ENCODE measurements at regions not wholly inside any gene's neighbourhood (a gene's known extent, or its start where the extent isn't known, plus 50 kb on each side); places are given as distances from the start of the nearest gene placed in this dataset.

DNA sequence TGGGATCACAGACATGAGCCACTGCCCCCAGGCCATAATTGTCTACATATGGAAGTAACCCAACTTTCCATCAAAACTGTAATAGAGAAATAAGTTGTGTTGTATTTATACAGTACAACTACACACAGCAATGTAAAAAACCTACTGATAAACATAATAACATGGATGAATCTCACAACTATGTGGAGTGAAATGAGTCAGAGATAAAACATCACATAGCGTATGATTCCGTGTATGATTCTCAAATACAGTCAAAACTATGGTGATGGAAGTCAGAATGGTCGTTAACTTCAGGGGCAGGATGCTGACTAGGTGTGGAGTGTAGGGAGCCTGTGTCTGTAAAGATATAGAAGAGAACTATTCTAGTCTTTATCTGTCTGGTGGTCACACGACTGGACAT, 332.7 kb upstream of the SLCO3A1 start:
- intact Hi-C loops (cut with micrococcal nuclease), result loop anchor here (5.0 kb wide), 1 partner anchor 219 kb away; no protein-coding TSS in a partner anchor
- CTCF ChIA-PET, result no interaction called here
- ATAC-seq, result no peak

DNA sequence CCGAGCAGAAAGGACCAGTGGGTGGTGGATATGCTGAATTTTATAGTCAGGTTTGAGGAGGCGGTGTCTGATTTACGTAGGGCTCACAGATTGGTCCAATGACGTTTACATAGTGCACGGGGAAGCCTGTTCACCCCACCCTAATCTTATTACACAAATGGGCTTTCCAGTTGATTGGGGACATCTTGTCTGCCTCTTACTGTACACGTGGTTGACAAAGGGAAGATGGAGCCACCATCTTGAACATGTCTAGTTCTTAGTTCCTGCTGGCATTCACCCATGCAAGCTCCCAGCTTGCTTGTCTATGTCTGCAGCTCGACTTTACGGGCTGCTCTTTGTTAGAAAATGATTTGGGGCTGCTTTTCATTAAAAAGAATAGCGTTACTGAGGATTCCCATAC, 332.0 kb upstream of the SLCO3A1 start:
- BruUV-seq (replicated peaks), result no TSS peak
- Histone ChIP-seq H4K20me1 (ENCODE audit: low read length) (no peaks in the 10 kb centered on the region), H3K36me3 (ENCODE audit: low read depth, low read length) (no peaks in the 10 kb centered on the region), H3K4me1 (ENCODE audit: insufficient read depth, low read length) (peaks cover 5% of the 10 kb centered on the region; the same call in 1 of the 2 replicates), H3K9ac (ENCODE audit: low read length) (no peak overlapping the region), H3K27me3 (ENCODE audit: low read length) (no peaks in the 10 kb centered on the region), H3K9me3 (ENCODE audit: low read length) (no peaks in the 10 kb centered on the region), H3F3A (ENCODE audit: low read length, unreplicated experiment) (no peaks in the 10 kb centered on the region), H2AFZ (ENCODE audit: low read length) (0 out of 2 replicates have a peak overlapping the region, but pooled peaks have one; percentile 9), H3K4me3 (ENCODE audit: low read length) (no peak overlapping the region), H3K27ac (ENCODE audit: low read length) (peak overlapping the region; percentile 41; the same call in 1 of the 2 replicates), H3K4me2 (ENCODE audit: low read length) (no peak overlapping the region), H3K9me2 (replicated peaks; ENCODE audit: low read length) (no peaks in the 10 kb centered on the region), H3K79me2 (ENCODE audit: low read length) (no peaks in the 10 kb centered on the region)
- ATAC-seq (no peak), DNase-seq (no peak)
- TF ChIP-seq EZH2 (IDR thresholded peaks at IDR 0.05; ENCODE audit: low read length, unreplicated experiment) (no peak), EZH2phosphoT487 (IDR thresholded peaks at IDR 0.05; ENCODE audit: borderline replicate concordance, low read length) (no peak)
- TF ChIP-seq, protein P1, sequence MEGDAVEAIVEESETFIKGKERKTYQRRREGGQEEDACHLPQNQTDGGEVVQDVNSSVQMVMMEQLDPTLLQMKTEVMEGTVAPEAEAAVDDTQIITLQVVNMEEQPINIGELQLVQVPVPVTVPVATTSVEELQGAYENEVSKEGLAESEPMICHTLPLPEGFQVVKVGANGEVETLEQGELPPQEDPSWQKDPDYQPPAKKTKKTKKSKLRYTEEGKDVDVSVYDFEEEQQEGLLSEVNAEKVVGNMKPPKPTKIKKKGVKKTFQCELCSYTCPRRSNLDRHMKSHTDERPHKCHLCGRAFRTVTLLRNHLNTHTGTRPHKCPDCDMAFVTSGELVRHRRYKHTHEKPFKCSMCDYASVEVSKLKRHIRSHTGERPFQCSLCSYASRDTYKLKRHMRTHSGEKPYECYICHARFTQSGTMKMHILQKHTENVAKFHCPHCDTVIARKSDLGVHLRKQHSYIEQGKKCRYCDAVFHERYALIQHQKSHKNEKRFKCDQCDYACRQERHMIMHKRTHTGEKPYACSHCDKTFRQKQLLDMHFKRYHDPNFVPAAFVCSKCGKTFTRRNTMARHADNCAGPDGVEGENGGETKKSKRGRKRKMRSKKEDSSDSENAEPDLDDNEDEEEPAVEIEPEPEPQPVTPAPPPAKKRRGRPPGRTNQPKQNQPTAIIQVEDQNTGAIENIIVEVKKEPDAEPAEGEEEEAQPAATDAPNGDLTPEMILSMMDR (conservative IDR thresholded peaks at IDR 0.05; ENCODE audit: low read depth, low read length), result no peak
- CTCF ChIA-PET, result no interaction called here
- intact Hi-C loops (cut with micrococcal nuclease), result loop anchor here (5.0 kb wide), 1 partner anchor 219 kb away; no protein-coding TSS in a partner anchor
- POLR2A ChIA-PET (ENCODE audit: unreplicated experiment), result no interaction called here

More for the DNA sequence above, 332.7 kb upstream of the SLCO3A1 start:
- Histone ChIP-seq H3K9me2 (replicated peaks; ENCODE audit: low read length) (no peaks in the 10 kb centered on the region), H3F3A (ENCODE audit: low read length, unreplicated experiment) (no peaks in the 10 kb centered on the region), H3K4me2 (ENCODE audit: low read length) (no peak overlapping the region), H3K79me2 (ENCODE audit: low read length) (no peaks in the 10 kb centered on the region), H3K27ac (ENCODE audit: low read length) (no peak overlapping the region), H4K20me1 (ENCODE audit: low read length) (no peaks in the 10 kb centered on the region), H3K9ac (ENCODE audit: low read length) (no peak overlapping the region), H3K36me3 (ENCODE audit: low read depth, low read length) (no peaks in the 10 kb centered on the region), H3K4me3 (ENCODE audit: low read length) (no peak overlapping the region), H3K4me1 (ENCODE audit: insufficient read depth, low read length) (peaks cover 6% of the 10 kb centered on the region), H2AFZ (ENCODE audit: low read length) (no peak overlapping the region), H3K9me3 (ENCODE audit: low read length) (no peaks in the 10 kb centered on the region), H3K27me3 (ENCODE audit: low read length) (no peaks in the 10 kb centered on the region)
- no peak for TF ChIP-seq EZH2 (IDR thresholded peaks at IDR 0.05; ENCODE audit: low read length, unreplicated experiment)
- TF ChIP-seq, protein P1 (conservative IDR thresholded peaks at IDR 0.05; ENCODE audit: low read depth, low read length), result no peak
- no peak for TF ChIP-seq EZH2phosphoT487 (IDR thresholded peaks at IDR 0.05; ENCODE audit: borderline replicate concordance, low read length)
- POLR2A ChIA-PET (ENCODE audit: unreplicated experiment), result no interaction called here
- DNase-seq, result no peak
- no TSS peak for BruUV-seq (replicated peaks)

- H4K20me1 ChIP-seq (ENCODE audit: low read length), result no peaks in the 10 kb centered on the region
- no peaks in the 10 kb centered on the region for H3F3A ChIP-seq (ENCODE audit: low read length, unreplicated experiment)
- H3K27ac ChIP-seq (ENCODE audit: low read length), result peak overlapping the region; percentile 41
- peaks cover 5% of the 10 kb centered on the region; the same call in 1 of the 2 replicates for H3K4me1 ChIP-seq (ENCODE audit: insufficient read depth, low read length)
- no peaks in the 10 kb centered on the region for H3K27me3 ChIP-seq (ENCODE audit: low read length)
- CTCF ChIA-PET, result no interaction called here
- no peaks in the 10 kb centered on the region for H3K36me3 ChIP-seq (ENCODE audit: low read depth, low read length)
- H3K4me2 ChIP-seq (ENCODE audit: low read length), result 0 out of 2 replicates have a peak overlapping the region, but pooled peaks have one; percentile 12
- H3K4me3 ChIP-seq (ENCODE audit: low read length), result no peak overlapping the region
- no peaks in the 10 kb centered on the region for H3K79me2 ChIP-seq (ENCODE audit: low read length)
- no peak overlapping the region for H3K9ac ChIP-seq (ENCODE audit: low read length)
- TF ChIP-seq EZH2 (IDR thresholded peaks at IDR 0.05; ENCODE audit: low read length, unreplicated experiment) (no peak), EZH2phosphoT487 (IDR thresholded peaks at IDR 0.05; ENCODE audit: borderline replicate concordance, low read length) (no peak)
- TF ChIP-seq, protein P1 (conservative IDR thresholded peaks at IDR 0.05; ENCODE audit: low read depth, low read length), result no peak
- POLR2A ChIA-PET (ENCODE audit: unreplicated experiment), result no interaction called here
- intact Hi-C loops (cut with micrococcal nuclease), result loop anchor here (5.0 kb wide), 1 partner anchor 220 kb away; no protein-coding TSS in a partner anchor
- BruUV-seq (replicated peaks), result no TSS peak
- no peak for ATAC-seq
- no peaks in the 10 kb centered on the region for H3K9me3 ChIP-seq (ENCODE audit: low read length)
- peak; percentile 51 for DNase-seq
- no peaks in the 10 kb centered on the region for H3K9me2 ChIP-seq (replicated peaks; ENCODE audit: low read length)
- 0 out of 2 replicates have a peak overlapping the region, but pooled peaks have one; percentile 9 for H2AFZ ChIP-seq (ENCODE audit: low read length)
Measured at GRCh38 chr15:91521996-91522395, 331.5 kb upstream of the SLCO3A1 start.
